ENCODE measurements at regions not wholly inside any gene's neighbourhood (a gene's known extent, or its start where the extent isn't known, plus 50 kb on each side); places are given as distances from the start of the nearest gene placed in this dataset.
A peak's percentile ranks its signal among the peaks of the same experiment; 100 is the strongest.

DNA sequence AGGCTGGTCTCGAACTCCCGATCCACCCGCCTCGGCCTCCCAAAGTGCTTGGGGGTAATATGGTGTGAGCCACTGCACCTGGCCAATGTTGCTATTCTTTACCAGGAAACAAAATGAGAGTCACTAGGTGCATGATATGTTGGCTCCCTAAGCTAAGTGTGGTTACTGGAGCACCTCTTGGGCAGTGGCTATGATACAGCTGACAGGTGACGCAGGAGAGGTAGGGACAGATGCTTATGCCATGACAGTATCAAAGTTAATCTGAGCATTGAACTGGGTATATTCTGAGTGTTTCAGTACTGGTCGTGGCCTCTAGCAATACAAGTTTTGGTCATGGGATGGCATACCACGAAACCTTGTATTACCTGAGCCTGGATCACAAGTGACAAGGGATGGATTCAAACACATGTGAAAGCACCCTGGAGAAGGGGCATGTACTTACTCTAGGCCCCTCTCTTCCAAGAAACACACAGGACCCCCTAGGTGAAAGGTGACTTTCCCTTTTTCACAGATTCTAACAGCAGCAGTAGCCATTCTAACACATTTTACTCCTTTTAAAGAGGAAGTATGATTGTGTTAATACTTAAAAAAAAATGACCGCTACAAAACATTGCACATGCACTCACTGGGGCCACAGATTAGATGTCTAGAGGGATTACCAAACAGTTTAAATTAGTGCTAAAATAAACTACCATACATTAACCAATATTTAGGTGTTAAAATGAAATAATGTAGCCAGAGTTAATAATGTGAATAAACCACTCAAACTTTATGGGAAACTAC, 467.3 kb downstream of the SHQ1 start:
- peaks cover 0 to 27% (median 0%) of the 10 kb centered on the region in 3 donors for H3K36me3 Mint-ChIP-seq
- ChIA-PET POLR2A (no interaction called here), CTCF (interaction anchor here (1.2 kb wide), 1 partner anchor 11 kb away, joined by 3 read pairs; no protein-coding TSS in a partner anchor)
- no peak for DNase-seq
- Histone ChIP-seq H3K27me3 (ENCODE audit: insufficient read depth, low read length, poor library complexity, severe bottlenecking) (no peaks in the 10 kb centered on the region), H3K36me3 (ENCODE audit: insufficient read depth, low read length) (peaks cover 4% of the 10 kb centered on the region), H3K4me3 (ENCODE audit: low read length) (no peak overlapping the region), H3K27ac (ENCODE audit: low read depth, low read length) (no peak overlapping the region), H3K9me3 (ENCODE audit: low read length) (no peaks in the 10 kb centered on the region), H3K4me1 (ENCODE audit: insufficient read depth, low read length) (peaks cover 30% of the 10 kb centered on the region)
- no peak overlapping the region for H3K4me3 Mint-ChIP-seq
- peak overlapping the region in 3 of 8 donors; percentile 37 to 69 (median 43) for H3K27ac Mint-ChIP-seq
- no peaks in the 10 kb centered on the region for H3K27me3 Mint-ChIP-seq
- no peaks in the 10 kb centered on the region for H3K9me3 Mint-ChIP-seq
- H3K4me1 Mint-ChIP-seq: peaks cover 7 to 41% (median 16%) of the 10 kb centered on the region in 3 donors

DNA sequence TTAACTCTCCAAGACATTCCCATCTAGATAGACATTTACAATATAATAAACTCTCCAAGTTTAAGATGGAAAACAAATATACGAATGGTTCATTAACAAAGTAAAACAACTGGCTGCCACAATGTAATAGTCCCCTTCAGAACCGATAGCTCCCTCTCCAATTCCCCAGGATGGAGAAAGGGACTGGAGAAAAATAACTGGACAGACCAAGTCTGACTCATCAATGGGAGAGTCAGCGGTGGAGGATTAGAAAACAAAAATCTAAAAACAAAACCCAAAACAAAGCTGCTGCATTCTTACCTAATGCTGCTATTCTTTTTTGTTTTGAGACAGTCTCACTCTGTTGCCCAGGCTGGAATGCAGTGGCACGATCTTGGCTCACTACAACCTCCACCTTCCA, 468.1 kb downstream of the SHQ1 start:
- CTCF ChIA-PET: interaction anchor here (1.2 kb wide), 1 partner anchor 12 kb away, joined by 3 read pairs; no protein-coding TSS in a partner anchor
- POLR2A ChIA-PET: no interaction called here
- H3K27ac ChIP-seq (ENCODE audit: low read depth, low read length): no peak overlapping the region
- no peaks in the 10 kb centered on the region for H3K27me3 ChIP-seq (ENCODE audit: insufficient read depth, low read length, poor library complexity, severe bottlenecking)
- H3K4me1 ChIP-seq (ENCODE audit: insufficient read depth, low read length): peaks cover 25% of the 10 kb centered on the region
- no peak for DNase-seq
- H3K4me1 Mint-ChIP-seq: peaks cover 14 to 45% (median 23%) of the 10 kb centered on the region in 3 donors
- H3K27me3 Mint-ChIP-seq: no peaks in the 10 kb centered on the region
- H3K36me3 Mint-ChIP-seq: peaks cover 0 to 27% (median 0%) of the 10 kb centered on the region in 3 donors
- no peak overlapping the region for H3K4me3 ChIP-seq (ENCODE audit: low read length)
- H3K9me3 Mint-ChIP-seq: no peaks in the 10 kb centered on the region
- peaks cover 4% of the 10 kb centered on the region for H3K36me3 ChIP-seq (ENCODE audit: insufficient read depth, low read length)
- no peaks in the 10 kb centered on the region for H3K9me3 ChIP-seq (ENCODE audit: low read length)
- no peak overlapping the region for H3K27ac Mint-ChIP-seq
- no peak overlapping the region for H3K4me3 Mint-ChIP-seq

DNA sequence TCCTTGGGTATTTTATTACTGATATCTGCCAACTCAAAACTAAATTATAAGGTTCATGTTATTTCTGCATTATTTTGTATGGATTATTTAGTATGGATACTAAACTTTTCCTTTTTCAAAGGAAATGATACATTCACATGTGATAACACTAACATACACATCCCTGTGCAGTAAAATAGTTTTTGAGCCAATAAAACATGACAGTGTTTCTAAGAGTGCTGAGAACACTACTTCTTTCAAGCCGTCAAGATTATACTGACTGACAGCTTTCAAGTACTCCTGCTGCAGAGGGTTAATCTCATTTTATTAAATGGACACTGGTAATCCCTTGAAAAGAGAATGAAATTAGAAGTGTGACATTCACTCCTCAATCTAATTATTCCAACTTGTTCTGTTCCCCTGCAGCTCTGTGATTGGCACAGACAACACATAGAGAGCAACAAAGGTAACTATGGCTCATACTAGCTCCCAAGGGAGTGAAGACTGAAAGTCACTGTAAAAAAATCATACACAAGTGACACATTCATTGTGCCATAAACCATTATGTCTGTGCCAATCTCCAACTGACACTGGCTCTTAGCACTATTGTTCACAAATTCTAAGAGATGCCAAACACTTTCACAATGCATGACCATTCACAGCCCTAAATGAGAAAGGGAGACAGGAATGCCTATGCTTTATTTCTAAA, 468.6 kb downstream of the SHQ1 start:
- Histone ChIP-seq H3K36me3 (ENCODE audit: insufficient read depth, low read length) (peaks cover 4% of the 10 kb centered on the region), H3K27me3 (ENCODE audit: insufficient read depth, low read length, poor library complexity, severe bottlenecking) (no peaks in the 10 kb centered on the region), H3K9me3 (ENCODE audit: low read length) (no peaks in the 10 kb centered on the region), H3K4me3 (ENCODE audit: low read length) (no peak overlapping the region), H3K4me1 (ENCODE audit: insufficient read depth, low read length) (peaks cover 20% of the 10 kb centered on the region), H3K27ac (ENCODE audit: low read depth, low read length) (no peak overlapping the region)
- no peak overlapping the region for H3K4me3 Mint-ChIP-seq
- H3K4me1 Mint-ChIP-seq: peaks cover 17 to 40% (median 24%) of the 10 kb centered on the region in 3 donors
- peak overlapping the region in 2 of 8 donors; percentile 49 to 81 for H3K27ac Mint-ChIP-seq
- ChIA-PET POLR2A (no interaction called here), CTCF (no interaction called here)
- H3K9me3 Mint-ChIP-seq: no peaks in the 10 kb centered on the region
- peaks cover 0 to 27% (median 0%) of the 10 kb centered on the region in 3 donors for H3K36me3 Mint-ChIP-seq
- no peak for DNase-seq
- no peaks in the 10 kb centered on the region for H3K27me3 Mint-ChIP-seq

DNA sequence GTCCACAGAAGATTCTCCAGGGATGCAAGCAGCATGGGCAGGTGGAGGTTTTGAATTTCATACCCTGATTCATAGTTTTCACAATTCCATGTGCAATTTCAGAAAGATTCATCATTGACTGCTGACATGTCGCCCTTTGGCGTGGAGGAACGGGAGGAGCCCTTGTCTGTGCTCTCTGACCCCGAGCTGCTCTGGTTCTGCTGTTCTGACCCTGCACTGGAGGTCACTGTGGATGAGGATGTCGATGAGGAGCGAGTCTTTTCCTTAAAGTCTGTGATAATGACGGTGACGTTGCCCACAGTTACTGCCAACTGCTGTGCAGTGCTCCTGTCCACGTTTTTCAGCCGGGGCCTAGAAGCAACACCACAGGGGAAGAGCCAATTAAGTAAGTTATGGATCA, 470.0 kb downstream of the SHQ1 start:
- Mint-ChIP-seq H3K9me3 (no peaks in the 10 kb centered on the region), H3K27me3 (no peaks in the 10 kb centered on the region), H3K36me3 (peaks cover 0 to 27% (median 0%) of the 10 kb centered on the region in 3 donors), H3K4me3 (no peak overlapping the region), H3K27ac (peak overlapping the region in 2 of 8 donors; percentile 39 to 42), H3K4me1 (peaks cover 18 to 29% (median 27%) of the 10 kb centered on the region in 3 donors)
- ChIA-PET CTCF (no interaction called here), POLR2A (no interaction called here)
- Histone ChIP-seq H3K27me3 (ENCODE audit: insufficient read depth, low read length, poor library complexity, severe bottlenecking) (no peaks in the 10 kb centered on the region), H3K27ac (ENCODE audit: low read depth, low read length) (no peak overlapping the region), H3K9me3 (ENCODE audit: low read length) (no peaks in the 10 kb centered on the region), H3K4me1 (ENCODE audit: insufficient read depth, low read length) (peaks cover 12% of the 10 kb centered on the region), H3K36me3 (ENCODE audit: insufficient read depth, low read length) (peaks cover 4% of the 10 kb centered on the region), H3K4me3 (ENCODE audit: low read length) (no peak overlapping the region)
- DNase-seq: no peak

DNA sequence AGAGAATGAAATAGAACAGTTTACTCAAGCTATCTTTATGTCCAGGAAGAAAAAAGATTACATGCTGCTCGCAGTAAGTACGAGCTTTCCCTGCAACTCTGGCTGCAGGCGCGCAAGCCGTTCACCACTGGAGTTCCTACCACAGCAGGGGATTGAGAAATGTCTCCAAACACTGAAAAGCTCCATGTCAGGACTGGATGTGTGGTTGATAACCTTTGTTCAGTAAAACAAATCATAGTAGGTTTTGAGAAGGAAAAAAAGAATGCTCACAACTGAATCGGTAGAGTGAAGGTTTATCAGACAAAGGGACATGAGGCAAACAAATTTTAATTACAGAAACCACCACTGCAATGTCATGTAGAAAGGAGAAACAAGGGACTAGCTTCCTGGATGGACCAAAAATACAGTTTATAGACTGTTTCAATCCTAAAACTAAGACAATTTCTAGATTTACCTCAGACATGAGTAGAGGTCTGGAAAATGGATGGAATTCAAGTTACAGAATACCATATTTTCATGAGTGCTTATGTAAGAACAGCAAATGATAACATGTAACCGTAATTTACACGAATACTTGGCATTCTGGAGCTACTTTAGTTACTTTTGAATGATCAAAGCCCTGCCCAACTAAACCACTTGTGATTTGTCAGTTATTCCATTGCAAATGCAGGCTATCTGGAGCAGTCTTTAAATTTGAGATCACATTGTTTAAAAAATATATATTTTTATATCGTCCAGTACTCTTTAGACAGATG, 471.1 kb downstream of the SHQ1 start:
- Histone ChIP-seq H3K4me1 (ENCODE audit: insufficient read depth, low read length) (peaks cover 11% of the 10 kb centered on the region), H3K27me3 (ENCODE audit: insufficient read depth, low read length, poor library complexity, severe bottlenecking) (no peaks in the 10 kb centered on the region), H3K36me3 (ENCODE audit: insufficient read depth, low read length) (peaks cover 4% of the 10 kb centered on the region), H3K4me3 (ENCODE audit: low read length) (no peak overlapping the region), H3K9me3 (ENCODE audit: low read length) (no peaks in the 10 kb centered on the region), H3K27ac (ENCODE audit: low read depth, low read length) (no peak overlapping the region)
- no peak for DNase-seq
- H3K4me1 Mint-ChIP-seq: peaks cover 20 to 36% (median 25%) of the 10 kb centered on the region in 3 donors
- no peak overlapping the region for H3K4me3 Mint-ChIP-seq
- no peak overlapping the region for H3K27ac Mint-ChIP-seq
- no peaks in the 10 kb centered on the region for H3K9me3 Mint-ChIP-seq
- CTCF ChIA-PET: no interaction called here
- no peaks in the 10 kb centered on the region for H3K27me3 Mint-ChIP-seq
- H3K36me3 Mint-ChIP-seq: peaks cover 0 to 27% (median 0%) of the 10 kb centered on the region in 3 donors
- POLR2A ChIA-PET: no interaction called here

DNA sequence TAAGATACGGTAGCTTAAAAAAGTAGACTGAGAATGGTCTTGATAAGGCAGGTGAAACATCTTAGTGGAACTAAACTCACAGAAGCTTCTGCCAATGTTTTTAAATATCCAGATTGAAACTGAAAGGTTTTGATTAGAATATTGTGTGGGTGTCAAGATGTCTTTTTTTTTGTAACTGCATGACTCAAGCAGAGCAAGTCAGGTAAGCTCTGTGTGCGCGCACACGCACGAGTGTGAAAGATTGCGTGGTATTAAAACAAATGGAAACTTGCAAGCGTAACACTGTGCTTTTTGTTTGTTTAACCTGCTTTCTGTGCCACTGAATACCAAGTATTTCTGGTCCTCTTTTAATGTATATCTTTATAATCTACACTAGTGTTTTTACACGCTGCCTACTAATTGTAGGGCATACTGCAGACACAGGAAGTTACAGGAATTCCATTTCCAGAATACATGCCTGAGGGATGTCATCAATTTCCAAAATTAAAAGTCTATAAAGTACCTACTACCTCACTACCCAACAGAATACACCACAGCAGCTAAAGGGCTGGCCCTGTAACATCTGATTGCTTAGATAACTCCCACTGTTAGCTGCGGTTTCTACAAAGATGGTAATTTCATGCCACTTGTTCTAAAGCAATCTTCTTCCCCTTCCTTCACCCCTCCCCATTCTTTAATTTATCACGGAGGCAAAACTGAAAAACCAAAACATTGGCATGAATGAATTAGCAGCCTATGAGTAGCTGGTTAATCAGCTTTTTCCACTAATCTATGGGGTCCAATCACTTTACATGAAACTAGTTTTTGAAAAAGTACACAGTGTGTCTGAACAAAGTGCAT, 472.8 kb downstream of the SHQ1 start:
- H3K36me3 ChIP-seq (ENCODE audit: insufficient read depth, low read length): peaks cover 4% of the 10 kb centered on the region
- ChIA-PET POLR2A (no interaction called here), CTCF (interaction anchor here (0.8 to 1.2 kb wide), 3 partner anchors 11 to 41 kb away, joined by 3 to 4 read pairs (median 4); no protein-coding TSS in a partner anchor)
- H3K4me1 ChIP-seq (ENCODE audit: insufficient read depth, low read length): peaks cover 5% of the 10 kb centered on the region
- H3K4me1 Mint-ChIP-seq: peaks cover 16 to 44% (median 36%) of the 10 kb centered on the region in 3 donors
- H3K9me3 ChIP-seq (ENCODE audit: low read length): no peaks in the 10 kb centered on the region
- no peaks in the 10 kb centered on the region for H3K27me3 Mint-ChIP-seq
- no peaks in the 10 kb centered on the region for H3K27me3 ChIP-seq (ENCODE audit: insufficient read depth, low read length, poor library complexity, severe bottlenecking)
- H3K4me3 ChIP-seq (ENCODE audit: low read length): no peak overlapping the region
- DNase-seq: peak in 1 of 5 donors; percentile 10
- no peak overlapping the region for H3K27ac ChIP-seq (ENCODE audit: low read depth, low read length)
- no peaks in the 10 kb centered on the region for H3K9me3 Mint-ChIP-seq
- peak overlapping the region in 4 of 8 donors; percentile 19 to 69 (median 44) for H3K27ac Mint-ChIP-seq
- H3K4me3 Mint-ChIP-seq: no peak overlapping the region
- H3K36me3 Mint-ChIP-seq: peaks cover 0 to 26% (median 0%) of the 10 kb centered on the region in 3 donors

DNA sequence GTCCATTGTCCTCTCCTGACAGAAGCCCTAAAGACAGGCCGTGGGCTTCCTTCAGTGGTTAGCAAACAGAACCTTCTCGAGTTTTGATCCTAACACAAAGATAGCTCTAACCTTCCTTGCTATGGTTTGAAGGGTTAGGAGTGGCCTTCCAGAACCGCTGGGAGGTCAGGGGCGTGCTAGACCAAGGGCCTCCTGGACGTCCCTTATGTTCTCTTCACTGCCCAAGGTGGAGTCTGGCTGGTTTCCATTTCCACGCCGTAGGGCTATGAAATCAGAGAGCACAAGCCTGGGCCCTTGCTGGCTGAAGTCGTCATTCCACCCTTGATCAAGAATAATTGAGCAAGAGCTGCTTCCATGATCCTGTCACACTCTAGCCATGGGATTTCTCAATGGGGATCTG, 475.1 kb downstream of the SHQ1 start:
- no peak overlapping the region for H3K27ac Mint-ChIP-seq
- no peaks in the 10 kb centered on the region for H3K9me3 ChIP-seq (ENCODE audit: low read length)
- H3K4me1 Mint-ChIP-seq: peaks cover 14 to 31% (median 29%) of the 10 kb centered on the region in 3 donors
- no peaks in the 10 kb centered on the region for H3K27me3 ChIP-seq (ENCODE audit: insufficient read depth, low read length, poor library complexity, severe bottlenecking)
- no peaks in the 10 kb centered on the region for H3K36me3 ChIP-seq (ENCODE audit: insufficient read depth, low read length)
- H3K4me3 Mint-ChIP-seq: no peak overlapping the region
- no peak overlapping the region for H3K27ac ChIP-seq (ENCODE audit: low read depth, low read length)
- no peaks in the 10 kb centered on the region for H3K9me3 Mint-ChIP-seq
- peaks cover 0 to 11% (median 0%) of the 10 kb centered on the region in 3 donors for H3K36me3 Mint-ChIP-seq
- peaks cover 5% of the 10 kb centered on the region for H3K4me1 ChIP-seq (ENCODE audit: insufficient read depth, low read length)
- H3K27me3 Mint-ChIP-seq: no peaks in the 10 kb centered on the region
- POLR2A ChIA-PET: no interaction called here
- CTCF ChIA-PET: no interaction called here
- no peak for DNase-seq
- no peak overlapping the region for H3K4me3 ChIP-seq (ENCODE audit: low read length)
